Aorta (tissue), 5 donors: ENCODE measurements at regions not wholly inside any gene's neighbourhood (a gene's known extent, or its start where the extent isn't known, plus 50 kb on each side); places are given as distances from the start of the nearest gene placed in this dataset.

ENCODE experiments used
- ATAC-seq: fragments of 200-7000 bp; cut with Tn5 transposase; one replicate; pipeline ENCODE4 v1.9.1; 2022; ENCODE audit warnings: moderate library complexity; ENCODE audit not compliant: low FRiP score
- DNase-seq, 2 donors: peaks; one replicate each; pipeline ENCODE4 v3.0.0-alpha.2; 2020
- H3K27ac ChIP-seq, 2 donors: one replicate each; pipeline ENCODE4 v1.5.1; 2013; ENCODE audit warnings: low read length in 2 of 2, mild to moderate bottlenecking in 2 of 2, moderate library complexity in 2 of 2, control low read depth in 1 of 2, inconsistent platforms in 1 of 2, low read depth in 1 of 2
- H3K27me3 ChIP-seq, 2 donors: one replicate each; pipeline ENCODE4 v1.6.1; 2013; ENCODE audit warnings: control low read depth in 1 of 2, low read length in 1 of 2, mild to moderate bottlenecking in 1 of 2, moderate library complexity in 1 of 2; ENCODE audit not compliant: insufficient read depth in 2 of 2, control insufficient read depth in 1 of 2
- H3K36me3 ChIP-seq, 2 donors: one replicate each; pipeline ENCODE4 v1.6.1; 2013; ENCODE audit warnings: control low read depth in 1 of 2, low read length in 1 of 2, mild to moderate bottlenecking in 1 of 2; ENCODE audit not compliant: insufficient read depth in 2 of 2, control insufficient read depth in 1 of 2
- H3K4me1 ChIP-seq, 2 donors: one replicate each; pipeline ENCODE4 v1.6.1; 2013; ENCODE audit warnings: low read length in 2 of 2, control low read depth in 1 of 2, mild to moderate bottlenecking in 1 of 2, moderate library complexity in 1 of 2; ENCODE audit not compliant: insufficient read depth in 2 of 2, control insufficient read depth in 1 of 2
- H3K4me3 ChIP-seq, 2 donors: one replicate each; pipeline ENCODE4 v1.5.1; 2013; ENCODE audit warnings: low read length in 2 of 2, control low read depth in 1 of 2, mild to moderate bottlenecking in 1 of 2
- H3K9me3 ChIP-seq: one replicate; pipeline ENCODE4 v1.6.1; 2013; ENCODE audit warnings: mild to moderate bottlenecking, low read length; ENCODE audit not compliant: control insufficient read depth
- WGBS, 2 donors: extraction: QIAGEN DNeasy Blood & Tissue Kit; methylation state at CpG; one replicate each; pipeline ENCODE4 v1.1.7; 2013; 5-methylcytosine and 5-hydroxymethylcytosine counted together
- intact Hi-C, 2 donors: fragments of 100-400 bp; cut with DNase I; formaldehyde crosslinking; loops; one replicate each; pipeline versions ENCODE4 v1.14.2 to v1.15.0; 2022
- donor health status: healthy with polysubstance abuse.
- donor health status: Bipolar disorder and iron deficiency.
- donor health status: DM: no; HTN: no; CAD: no.
- donor health status: DM: no; HTN: no; CAD: no.
- donor health status: DM: yes; HTN: yes; CAD: no.

DNA sequence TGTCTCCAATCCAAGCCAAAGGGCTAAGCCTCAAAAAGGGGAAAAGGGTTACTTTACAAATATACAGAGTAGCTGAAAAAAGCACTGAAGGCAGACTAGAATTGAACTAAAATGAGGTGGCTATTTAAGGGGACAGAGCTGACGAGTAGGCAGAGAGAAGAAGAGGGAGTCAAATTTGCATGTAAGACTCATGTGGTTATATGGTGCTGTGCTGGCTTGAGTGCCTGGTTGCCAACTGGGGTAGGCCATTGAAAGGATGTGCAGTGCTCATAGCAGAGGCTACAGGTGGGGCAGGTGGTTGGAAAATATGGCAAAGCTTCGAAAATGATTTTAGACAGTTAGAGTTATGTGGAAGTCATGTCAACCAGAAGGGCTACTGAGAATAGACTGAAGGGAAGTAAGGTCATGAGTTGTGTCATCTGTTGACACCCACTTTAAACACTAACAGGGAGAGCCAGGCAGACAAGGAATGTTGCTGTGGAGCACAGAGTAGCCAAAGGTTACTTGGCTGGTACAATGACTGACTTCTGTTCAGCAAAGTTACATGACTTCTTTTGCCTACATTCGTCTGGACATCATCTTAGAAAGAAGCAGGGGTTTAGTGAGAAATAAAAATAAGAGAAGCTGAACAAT is 1210.4 kb downstream of the ADGRL3 start:
- Histone ChIP-seq H3K4me3 (no peak overlapping the region), H3K4me1 (peaks cover 0 to 4% of the 10 kb centered on the region in 2 donors), H3K9me3 (no peaks in the 10 kb centered on the region), H3K27me3 (no peaks in the 10 kb centered on the region), H3K36me3 (no peaks in the 10 kb centered on the region), H3K27ac (no peak overlapping the region)
- intact Hi-C loops, result no loop called here
- 74 to 78% methylated on average over 3 of the region's 3 CpGs for WGBS, 2 donors
- DNase-seq (no peak), ATAC-seq (no peak)

DNA sequence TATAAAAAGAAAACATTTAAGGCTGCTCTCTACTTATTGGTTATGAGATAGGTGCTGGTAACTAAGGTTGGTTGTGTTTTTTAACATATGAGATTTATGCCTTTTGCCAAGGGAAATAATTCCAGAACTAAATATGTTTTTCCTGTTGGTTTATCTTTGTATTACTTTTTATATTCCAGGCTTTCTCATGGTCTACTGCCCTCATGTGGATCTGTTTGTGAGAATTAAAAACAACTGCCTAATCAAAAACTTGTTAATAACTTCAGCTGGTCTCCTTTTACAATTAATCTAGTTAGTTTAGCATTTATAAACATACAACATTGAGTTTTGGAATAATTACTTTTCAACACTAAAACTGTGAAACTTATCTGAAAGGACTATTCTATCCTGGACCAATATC is 1208.3 kb downstream of the ADGRL3 start:
- no peak for ATAC-seq

GRCh38 chr4:62407534-62407933 is 1207.4 kb downstream of the ADGRL3 start:
- H3K9me3 ChIP-seq, result no peaks in the 10 kb centered on the region
- H3K36me3 ChIP-seq, result no peaks in the 10 kb centered on the region
- H3K27me3 ChIP-seq, result no peaks in the 10 kb centered on the region
- no peak overlapping the region for H3K27ac ChIP-seq
- no peak overlapping the region for H3K4me3 ChIP-seq
- no peak for DNase-seq
- peaks cover 0 to 4% of the 10 kb centered on the region in 2 donors for H3K4me1 ChIP-seq
- intact Hi-C loops, result no loop called here
- ATAC-seq, result no peak
- 79 to 81% methylated on average over 1 of the region's 1 CpG for WGBS, 2 donors

More for the DNA sequence above, 1208.3 kb downstream of the ADGRL3 start:
- DNase-seq, result no peak
- no peak overlapping the region for H3K27ac ChIP-seq
- intact Hi-C loops, result no loop called here
- H3K4me1 ChIP-seq, result peaks cover 0 to 4% of the 10 kb centered on the region in 2 donors
- no peaks in the 10 kb centered on the region for H3K36me3 ChIP-seq
- no peak overlapping the region for H3K4me3 ChIP-seq
- no peaks in the 10 kb centered on the region for H3K27me3 ChIP-seq
- no peaks in the 10 kb centered on the region for H3K9me3 ChIP-seq

DNA sequence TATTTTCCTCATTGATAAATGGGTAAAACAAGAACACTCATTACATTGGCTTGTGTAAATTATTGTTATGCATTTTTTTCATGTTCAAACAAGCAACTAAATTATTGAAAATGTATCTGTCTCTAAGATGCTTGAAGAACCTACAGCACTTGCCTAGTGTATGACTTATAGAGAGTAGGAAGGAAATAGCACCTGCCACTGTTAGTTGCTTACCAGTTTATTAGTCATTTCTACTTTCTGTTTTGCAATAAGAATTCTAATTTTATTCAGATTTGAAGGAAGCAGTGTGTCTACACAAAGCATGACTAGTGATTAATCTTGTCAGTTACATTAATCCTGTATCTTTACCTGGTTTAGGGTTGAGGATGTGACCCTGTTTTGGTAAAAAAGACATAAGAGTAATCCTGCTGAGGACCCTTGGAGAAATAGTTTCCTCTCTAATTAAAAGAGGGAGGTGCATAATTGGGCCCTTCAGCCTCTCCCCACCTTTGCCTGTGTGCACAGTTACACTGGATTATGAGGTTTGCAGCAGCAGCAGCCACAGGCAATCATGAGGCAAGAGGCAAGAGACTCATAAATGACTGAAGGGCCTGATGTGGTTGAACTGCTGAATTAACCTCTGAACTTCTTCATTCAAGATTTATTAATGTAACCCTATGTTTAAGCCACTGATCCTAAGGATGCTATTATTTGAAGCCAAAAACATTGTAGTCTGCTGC is 1202.1 kb downstream of the ADGRL3 start:
- ATAC-seq (no peak), DNase-seq (no peak)
- no peaks in the 10 kb centered on the region for H3K36me3 ChIP-seq
- no peak overlapping the region for H3K4me3 ChIP-seq
- H3K4me1 ChIP-seq, result no peaks in the 10 kb centered on the region
- no peaks in the 10 kb centered on the region for H3K27me3 ChIP-seq
- H3K9me3 ChIP-seq, result no peaks in the 10 kb centered on the region
- intact Hi-C loops, result no loop called here
- H3K27ac ChIP-seq, result no peak overlapping the region

GRCh38 chr4:62399242-62399641 is 1199.1 kb downstream of the ADGRL3 start:
- Histone ChIP-seq H3K9me3 (no peaks in the 10 kb centered on the region), H3K27ac (no peak overlapping the region), H3K27me3 (no peaks in the 10 kb centered on the region), H3K4me1 (no peaks in the 10 kb centered on the region), H3K4me3 (no peak overlapping the region), H3K36me3 (no peaks in the 10 kb centered on the region)
- intact Hi-C loops, result no loop called here
- DNase-seq (peak in 1 of 2 donors; percentile 43), ATAC-seq (peak; percentile 56)
- 6 to 10% methylated on average over 4 of the region's 4 CpGs for WGBS, 2 donors

DNA sequence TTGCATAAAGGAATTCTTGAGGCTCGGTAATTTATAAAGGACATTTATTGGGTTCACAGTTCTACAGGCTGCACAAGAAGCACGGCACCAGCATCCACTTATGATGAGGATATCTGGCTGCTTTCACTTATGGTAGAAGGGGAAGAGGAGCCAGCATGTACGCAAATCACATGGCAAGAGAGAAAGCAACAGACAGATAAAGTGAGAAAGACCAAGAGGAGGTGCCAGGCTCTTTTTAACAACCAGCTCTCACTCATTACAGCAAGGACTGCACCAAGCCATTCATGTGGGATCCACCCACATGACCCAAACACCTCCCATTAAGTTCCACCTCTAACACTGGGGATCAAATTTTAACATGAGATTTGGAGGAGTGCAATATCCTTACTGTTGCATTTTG is 1198.2 kb downstream of the ADGRL3 start:
- Histone ChIP-seq H3K27me3 (no peaks in the 10 kb centered on the region), H3K36me3 (no peaks in the 10 kb centered on the region), H3K4me1 (no peaks in the 10 kb centered on the region), H3K4me3 (no peak overlapping the region), H3K9me3 (no peaks in the 10 kb centered on the region), H3K27ac (no peak overlapping the region)
- intact Hi-C loops, result no loop called here
- no peak for DNase-seq
- 97 to 100% methylated on average over 3 of the region's 3 CpGs for WGBS, 2 donors
- ATAC-seq, result no peak

- ATAC-seq (no peak), DNase-seq (no peak)
- H3K4me3 ChIP-seq, result no peak overlapping the region
- H3K27me3 ChIP-seq, result no peaks in the 10 kb centered on the region
- H3K4me1 ChIP-seq, result no peaks in the 10 kb centered on the region
- WGBS, 2 donors, result 0 to 3% methylated on average over 1 of the region's 1 CpG
- intact Hi-C loops, result no loop called here
- H3K36me3 ChIP-seq, result no peaks in the 10 kb centered on the region
- H3K27ac ChIP-seq, result no peak overlapping the region
- H3K9me3 ChIP-seq, result no peaks in the 10 kb centered on the region
These were observed 1194.6 kb downstream of the ADGRL3 start for GRCh38 chr4:62394766-62395165.

GRCh38 chr4:62387808-62388207 is 1187.7 kb downstream of the ADGRL3 start:
- WGBS, 2 donors, result 89 to 90% methylated on average over 3 of the region's 3 CpGs
- no peak overlapping the region for H3K4me3 ChIP-seq
- no peak overlapping the region for H3K27ac ChIP-seq
- no peaks in the 10 kb centered on the region for H3K9me3 ChIP-seq
- DNase-seq (no peak), ATAC-seq (no peak)
- intact Hi-C loops, result no loop called here
- H3K36me3 ChIP-seq, result no peaks in the 10 kb centered on the region
- no peaks in the 10 kb centered on the region for H3K4me1 ChIP-seq
- H3K27me3 ChIP-seq, result no peaks in the 10 kb centered on the region

GRCh38 chr4:62377700-62378099 is 1177.6 kb downstream of the ADGRL3 start:
- H3K27me3 ChIP-seq, result no peaks in the 10 kb centered on the region
- intact Hi-C loops, result no loop called here
- no peak for ATAC-seq
- no peak overlapping the region for H3K4me3 ChIP-seq
- no peaks in the 10 kb centered on the region for H3K36me3 ChIP-seq
- no peak overlapping the region for H3K27ac ChIP-seq
- no peaks in the 10 kb centered on the region for H3K9me3 ChIP-seq
- DNase-seq, result no peak
- no peaks in the 10 kb centered on the region for H3K4me1 ChIP-seq
